H1 (cell line): ENCODE measurements at regions not wholly inside any gene's neighbourhood (a gene's known extent, or its start where the extent isn't known, plus 50 kb on each side); places are given as distances from the start of the nearest gene placed in this dataset.

Experiments
- CREB1 ChIP-seq: IDR thresholded peaks from 2 replicates; pipeline ENCODE4 v1.6.1; 2012; ENCODE audit warnings: inconsistent platforms
- HDAC2 ChIP-seq, 2 experiments: fragments of 300-600 bp in 1 of 2; sonication (generic) in 1 of 2; IDR thresholded peaks; 2 replicates each; pipeline ENCODE4 v1.6.1; 2011 to 2012; ENCODE audit warnings: low read depth in 2 of 2, low read length in 2 of 2, mild to moderate bottlenecking in 2 of 2, moderate library complexity in 2 of 2, borderline replicate concordance in 1 of 2, inconsistent platforms in 1 of 2
- POLR2A ChIP-seq, 2 experiments: IDR thresholded peaks; 1 replicate in 1 of 2; 2 replicates in 1 of 2; pipeline ENCODE4 v1.6.1; 2011; ENCODE audit warnings: low read depth in 2 of 2, low read length in 2 of 2, mild to moderate bottlenecking in 2 of 2; ENCODE audit errors: control extremely low read depth in 1 of 2
- SUZ12 ChIP-seq: fragments of 200-600 bp; sonication (generic); IDR thresholded peaks from 2 replicates; pipeline ENCODE4 v1.6.1; 2012; ENCODE audit warnings: mild to moderate bottlenecking, inconsistent platforms, low read length, moderate library complexity, mixed read lengths
- TAF1 ChIP-seq: IDR thresholded peaks from 2 replicates; pipeline ENCODE4 v1.6.1; 2011; ENCODE audit warnings: mild to moderate bottlenecking, low read depth, low read length
- TF ChIP-seq, protein P1 (sequence below), 3 experiments: IDR thresholded peaks; 1 replicate in 2 of 3; 2 replicates in 1 of 3; pipeline versions ENCODE4 v1.5.1 to v1.6.1; 2011; ENCODE audit warnings: low read length in 3 of 3, mild to moderate bottlenecking in 3 of 3, inconsistent platforms in 2 of 3, low read depth in 1 of 3, moderate library complexity in 1 of 3; ENCODE audit not compliant: insufficient read depth in 1 of 3; ENCODE audit errors: control extremely low read depth in 1 of 3

DNA sequence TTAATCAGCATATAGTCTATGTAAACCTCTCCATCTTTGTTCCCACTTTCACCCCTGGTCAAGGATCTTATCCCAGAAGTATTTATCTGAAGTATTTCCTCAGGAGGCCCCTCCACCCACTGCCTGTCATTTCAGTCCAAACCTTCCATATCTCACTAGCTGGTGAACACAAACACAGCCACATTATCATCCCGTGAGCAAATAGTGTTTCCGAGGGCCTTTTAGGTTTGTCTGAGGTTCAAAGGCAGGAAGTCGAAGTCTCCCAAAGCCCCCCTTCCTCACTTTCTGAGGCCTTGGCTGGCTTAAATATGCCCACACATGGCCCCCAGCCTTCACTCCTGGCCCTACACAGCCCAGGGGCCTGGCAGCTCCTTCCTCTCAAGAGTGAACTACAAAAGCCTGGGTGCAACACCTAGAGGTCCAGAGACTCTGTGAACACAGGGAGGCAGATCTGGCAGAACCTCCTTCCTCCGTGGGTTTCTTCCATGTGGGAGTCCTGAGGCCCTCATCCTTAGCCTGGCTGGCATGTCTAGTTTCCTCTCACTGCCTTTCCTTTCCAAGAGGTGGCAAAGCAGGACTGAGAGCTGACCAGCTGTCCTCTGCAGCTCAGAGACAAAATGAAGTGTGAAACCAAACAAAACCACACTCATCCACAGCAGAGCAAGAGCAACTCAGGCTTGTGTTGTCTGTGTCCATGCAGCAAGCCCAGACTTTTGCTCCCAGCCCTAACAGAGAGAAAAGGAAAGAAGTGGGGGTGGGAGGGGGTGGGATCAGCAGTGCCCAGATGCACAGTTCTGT is 264.2 kb downstream of the SS18 start:
- TF ChIP-seq, protein P1, sequence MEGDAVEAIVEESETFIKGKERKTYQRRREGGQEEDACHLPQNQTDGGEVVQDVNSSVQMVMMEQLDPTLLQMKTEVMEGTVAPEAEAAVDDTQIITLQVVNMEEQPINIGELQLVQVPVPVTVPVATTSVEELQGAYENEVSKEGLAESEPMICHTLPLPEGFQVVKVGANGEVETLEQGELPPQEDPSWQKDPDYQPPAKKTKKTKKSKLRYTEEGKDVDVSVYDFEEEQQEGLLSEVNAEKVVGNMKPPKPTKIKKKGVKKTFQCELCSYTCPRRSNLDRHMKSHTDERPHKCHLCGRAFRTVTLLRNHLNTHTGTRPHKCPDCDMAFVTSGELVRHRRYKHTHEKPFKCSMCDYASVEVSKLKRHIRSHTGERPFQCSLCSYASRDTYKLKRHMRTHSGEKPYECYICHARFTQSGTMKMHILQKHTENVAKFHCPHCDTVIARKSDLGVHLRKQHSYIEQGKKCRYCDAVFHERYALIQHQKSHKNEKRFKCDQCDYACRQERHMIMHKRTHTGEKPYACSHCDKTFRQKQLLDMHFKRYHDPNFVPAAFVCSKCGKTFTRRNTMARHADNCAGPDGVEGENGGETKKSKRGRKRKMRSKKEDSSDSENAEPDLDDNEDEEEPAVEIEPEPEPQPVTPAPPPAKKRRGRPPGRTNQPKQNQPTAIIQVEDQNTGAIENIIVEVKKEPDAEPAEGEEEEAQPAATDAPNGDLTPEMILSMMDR (IDR thresholded peaks at IDR 0.05; ENCODE audit: control extremely low read depth in 1 of 3, insufficient read depth in 1 of 3, low read depth in 1 of 3, low read length in 3 of 3) = no peak
- TF ChIP-seq HDAC2 (IDR thresholded peaks at IDR 0.05; ENCODE audit: borderline replicate concordance in 1 of 2, low read depth in 2 of 2, low read length in 2 of 2) (no peak), SUZ12 (no peak), POLR2A (IDR thresholded peaks at IDR 0.05; ENCODE audit: control extremely low read depth in 1 of 2, low read depth in 2 of 2, low read length in 2 of 2) (no peak), CREB1 (no peak), TAF1 (no peak)
